AG10803 (cell line): ENCODE measurements at regions not wholly inside any gene's neighbourhood (a gene's known extent, or its start where the extent isn't known, plus 50 kb on each side); places are given as distances from the start of the nearest gene placed in this dataset.
"Not testable (repeated sequence)": the region's sequence is repeated elsewhere in the genome, so short reads cannot be mapped to it uniquely, and the experiment has no call there.

Source experiments
- DNase-seq: peaks from one replicate; pipeline ENCODE4 v3.0.0; 2010; ENCODE audit warnings: low read depth
- H3K4me3 ChIP-seq: 2 replicates; pipeline ENCODE4 v1.5.1; 2011; ENCODE audit warnings: mild to moderate bottlenecking, low read length, control low read depth
- CTCF ChIP-seq: conservative IDR thresholded peaks from 2 replicates; pipeline ENCODE4 v1.5.1; 2011; ENCODE audit warnings: mild to moderate bottlenecking, low read length, control low read depth, inconsistent platforms

- no peak for DNase-seq
- no peak for TF ChIP-seq CTCF
- H3K4me3 ChIP-seq: no peak overlapping the region
Measured at GRCh38 chr11:134497586-134497985, 85.5 kb upstream of the B3GAT1 start.

- not testable (repeated sequence) for H3K4me3 ChIP-seq, DNase-seq
Measured at GRCh38 chr11:134496058-134496457, 84.0 kb upstream of the B3GAT1 start.

GRCh38 chr11:134494395-134494794, 82.4 kb upstream of the B3GAT1 start:
- not testable (repeated sequence) for DNase-seq, H3K4me3 ChIP-seq

GRCh38 chr11:134492411-134492810, 80.4 kb upstream of the B3GAT1 start:
- H3K4me3 ChIP-seq, DNase-seq: not testable (repeated sequence)

GRCh38 chr11:134489728-134490127, 77.7 kb upstream of the B3GAT1 start:
- TF ChIP-seq CTCF: no peak
- DNase-seq: no peak
- no peak overlapping the region for H3K4me3 ChIP-seq

GRCh38 chr11:134488913-134489312, 76.9 kb upstream of the B3GAT1 start:
- no peak overlapping the region for H3K4me3 ChIP-seq
- DNase-seq: no peak

GRCh38 chr11:134488512-134488911, 76.5 kb upstream of the B3GAT1 start:
- H3K4me3 ChIP-seq: no peak overlapping the region
- DNase-seq: no peak
- no peak for TF ChIP-seq CTCF

More at GRCh38 chr11:134488913-134489312, 76.9 kb upstream of the B3GAT1 start:
- TF ChIP-seq CTCF: no peak

GRCh38 chr11:134487696-134488095, 75.7 kb upstream of the B3GAT1 start:
- no peak for DNase-seq
- no peak overlapping the region for H3K4me3 ChIP-seq
- TF ChIP-seq CTCF: no peak

- no peak for TF ChIP-seq CTCF
- no peak overlapping the region for H3K4me3 ChIP-seq
- no peak for DNase-seq
Measured at GRCh38 chr11:134486704-134487103, 74.7 kb upstream of the B3GAT1 start.
